ENCODE measurements at regions not wholly inside any gene's neighbourhood (a gene's known extent, or its start where the extent isn't known, plus 50 kb on each side); places are given as distances from the start of the nearest gene placed in this dataset.
A peak's percentile ranks its signal among the peaks of the same experiment; 100 is the strongest.

DNA sequence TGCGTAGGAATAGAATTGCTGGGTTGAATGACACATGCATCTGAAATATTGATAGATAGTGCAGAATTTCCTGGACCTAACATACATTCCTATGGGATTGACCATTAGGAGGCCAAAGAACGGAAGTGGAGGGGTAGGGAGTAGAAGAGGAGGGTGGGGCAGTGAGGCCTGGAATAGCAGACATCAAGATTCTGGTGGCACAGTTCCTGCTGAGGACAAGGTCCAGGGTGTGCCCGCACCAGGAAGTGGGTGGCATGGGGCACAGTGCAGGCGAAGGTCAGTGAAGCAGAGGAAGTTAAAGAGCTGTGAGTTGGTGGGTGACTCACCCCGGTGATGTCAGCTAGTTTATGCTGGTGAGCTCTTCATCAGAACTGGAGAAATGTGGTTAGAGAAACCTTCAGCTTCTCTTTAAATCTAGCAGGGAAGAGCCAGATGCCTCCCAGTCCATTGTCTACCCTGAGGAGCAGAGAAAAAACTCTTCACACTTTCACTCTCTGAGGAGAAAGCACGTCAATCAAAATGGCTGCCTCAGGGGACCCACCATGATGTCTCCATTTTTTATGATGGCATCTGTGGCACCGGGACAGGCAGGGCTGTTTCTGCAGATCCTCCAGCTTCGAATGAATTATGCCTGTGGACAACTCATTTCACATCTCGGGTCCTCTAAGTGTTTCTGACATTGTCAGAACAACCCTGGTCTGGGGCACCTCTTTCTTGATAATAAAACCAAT, 55.9 kb upstream of the CTLA4 start:
- Mint-ChIP-seq H3K9me3 (no peaks in the 10 kb centered on the region), H3K27ac (peak overlapping the region; percentile 81 to 89), H3K4me3 (peak overlapping the region; percentile 60), H3K27me3 (ENCODE audit: low read depth in 2 of 2) (peaks cover 10 to 16% of the 10 kb centered on the region in 2 donors), H3K36me3 (no peaks in the 10 kb centered on the region), H3K4me1 (peaks cover 23 to 33% of the 10 kb centered on the region in 2 donors)
- H3K27me3 ChIP-seq (ENCODE audit: control insufficient read depth, insufficient read depth, low read length): no peaks in the 10 kb centered on the region
- intact Hi-C loops (cut with micrococcal nuclease): loop anchor here (1.0 to 5.0 kb wide), 2 partner anchors 29 to 104 kb away; partner anchors contain the start of gene CD28
- TF ChIP-seq, protein P1, sequence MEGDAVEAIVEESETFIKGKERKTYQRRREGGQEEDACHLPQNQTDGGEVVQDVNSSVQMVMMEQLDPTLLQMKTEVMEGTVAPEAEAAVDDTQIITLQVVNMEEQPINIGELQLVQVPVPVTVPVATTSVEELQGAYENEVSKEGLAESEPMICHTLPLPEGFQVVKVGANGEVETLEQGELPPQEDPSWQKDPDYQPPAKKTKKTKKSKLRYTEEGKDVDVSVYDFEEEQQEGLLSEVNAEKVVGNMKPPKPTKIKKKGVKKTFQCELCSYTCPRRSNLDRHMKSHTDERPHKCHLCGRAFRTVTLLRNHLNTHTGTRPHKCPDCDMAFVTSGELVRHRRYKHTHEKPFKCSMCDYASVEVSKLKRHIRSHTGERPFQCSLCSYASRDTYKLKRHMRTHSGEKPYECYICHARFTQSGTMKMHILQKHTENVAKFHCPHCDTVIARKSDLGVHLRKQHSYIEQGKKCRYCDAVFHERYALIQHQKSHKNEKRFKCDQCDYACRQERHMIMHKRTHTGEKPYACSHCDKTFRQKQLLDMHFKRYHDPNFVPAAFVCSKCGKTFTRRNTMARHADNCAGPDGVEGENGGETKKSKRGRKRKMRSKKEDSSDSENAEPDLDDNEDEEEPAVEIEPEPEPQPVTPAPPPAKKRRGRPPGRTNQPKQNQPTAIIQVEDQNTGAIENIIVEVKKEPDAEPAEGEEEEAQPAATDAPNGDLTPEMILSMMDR (IDR thresholded peaks at IDR 0.05): no peak
- H3K9me3 ChIP-seq (ENCODE audit: control insufficient read depth, insufficient read depth, low read length): no peaks in the 10 kb centered on the region
- H3K36me3 ChIP-seq (ENCODE audit: control insufficient read depth, insufficient read depth, low read length): no peaks in the 10 kb centered on the region
- DNase-seq (peak; percentile 59 to 67), ATAC-seq (peak; percentile 87 to 93 (median 88))
- H3K4me1 ChIP-seq (ENCODE audit: control insufficient read depth, insufficient read depth, low read length): peaks cover 19% of the 10 kb centered on the region
- WGBS (ENCODE audit: insufficient coverage): 42% methylated on average over 9 of the region's 9 CpGs
- no peak overlapping the region for H3K4me3 ChIP-seq (ENCODE audit: low read length)
- peak overlapping the region; percentile 72 for H3K27ac ChIP-seq (ENCODE audit: low read length)

DNA sequence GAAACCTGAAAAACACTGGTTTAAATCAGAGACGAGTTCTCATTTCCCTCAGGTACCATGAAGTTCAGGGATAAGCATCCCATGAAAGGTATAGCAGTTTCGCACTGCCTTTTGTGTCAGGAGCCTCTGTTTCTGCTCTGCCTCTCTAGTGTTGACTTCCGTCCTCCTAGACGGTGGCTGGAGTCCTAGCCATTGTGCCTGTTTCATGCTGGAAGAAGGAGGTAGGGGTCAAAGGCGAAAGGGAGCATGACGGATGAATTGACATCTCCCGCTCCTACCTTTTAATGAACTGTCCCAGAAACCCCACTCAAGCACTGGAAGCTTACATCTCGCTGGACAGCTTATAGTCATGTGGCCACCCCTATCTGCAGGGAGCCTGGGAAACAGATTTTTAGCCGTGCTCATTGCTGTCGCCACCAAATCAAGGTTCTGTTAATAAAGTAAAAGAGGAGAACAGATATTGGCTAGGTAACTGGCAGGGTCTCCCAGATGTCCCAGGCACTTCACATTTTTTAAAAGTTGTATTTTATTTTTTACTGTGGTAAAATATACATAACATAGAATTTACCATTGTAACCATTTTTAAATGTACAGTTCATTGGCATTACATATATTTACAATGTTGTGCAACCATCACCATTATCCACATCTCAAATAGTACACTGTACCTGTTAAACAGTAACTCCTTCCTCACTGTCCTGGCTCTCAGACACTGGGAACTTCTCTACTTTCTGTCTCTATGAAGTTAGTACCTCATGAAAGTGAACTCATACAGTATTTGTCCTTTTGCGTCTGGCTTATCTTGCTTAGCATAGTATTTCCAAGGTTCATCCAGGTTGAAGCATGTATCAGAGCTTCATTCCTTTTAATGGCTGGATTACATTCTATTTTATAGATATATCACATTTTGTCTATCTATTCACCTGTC, 55.0 kb upstream of the CTLA4 start:
- peaks cover 10 to 23% of the 10 kb centered on the region in 2 donors for H3K27me3 Mint-ChIP-seq (ENCODE audit: low read depth in 2 of 2)
- no peak for DNase-seq
- no peaks in the 10 kb centered on the region for H3K36me3 Mint-ChIP-seq
- intact Hi-C loops (cut with micrococcal nuclease): loop anchor here (5.0 kb wide), 1 partner anchor 105 kb away; the partner anchor contains the start of gene CD28
- 87% methylated on average over 11 of the region's 11 CpGs for WGBS (ENCODE audit: insufficient coverage)
- peak overlapping the region; percentile 60 for H3K4me3 Mint-ChIP-seq
- no peak for ATAC-seq
- Histone ChIP-seq H3K27ac (ENCODE audit: low read length) (peak overlapping the region; percentile 72), H3K27me3 (ENCODE audit: control insufficient read depth, insufficient read depth, low read length) (no peaks in the 10 kb centered on the region), H3K4me1 (ENCODE audit: control insufficient read depth, insufficient read depth, low read length) (peaks cover 19% of the 10 kb centered on the region), H3K4me3 (ENCODE audit: low read length) (no peak overlapping the region), H3K36me3 (ENCODE audit: control insufficient read depth, insufficient read depth, low read length) (no peaks in the 10 kb centered on the region), H3K9me3 (ENCODE audit: control insufficient read depth, insufficient read depth, low read length) (no peaks in the 10 kb centered on the region)
- TF ChIP-seq, protein P1 (IDR thresholded peaks at IDR 0.05): no peak
- H3K9me3 Mint-ChIP-seq: no peaks in the 10 kb centered on the region
- H3K4me1 Mint-ChIP-seq: peaks cover 23 to 33% of the 10 kb centered on the region in 2 donors
- peak overlapping the region; percentile 81 to 89 for H3K27ac Mint-ChIP-seq

DNA sequence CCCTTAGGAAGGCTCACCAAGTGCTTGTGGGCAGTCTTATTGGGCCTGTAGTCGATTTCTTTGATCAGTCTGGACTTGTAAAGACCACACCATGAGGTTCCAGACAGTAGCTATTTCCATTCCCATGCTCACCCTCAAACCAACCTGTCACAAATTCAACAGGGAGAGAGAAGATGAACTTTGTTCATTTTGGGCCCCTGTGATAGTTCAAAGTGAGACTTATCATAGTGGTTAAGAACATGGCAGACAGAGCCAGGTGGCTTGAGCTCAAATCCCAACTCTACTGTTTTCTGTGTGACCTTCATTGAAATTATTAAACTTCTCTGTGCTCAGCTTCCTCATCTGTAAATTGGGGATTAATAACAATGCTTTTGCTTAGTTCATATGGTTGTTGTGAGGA, 53.9 kb upstream of the CTLA4 start:
- H3K4me1 Mint-ChIP-seq: peaks cover 23 to 33% of the 10 kb centered on the region in 2 donors
- peaks cover 10 to 23% of the 10 kb centered on the region in 2 donors for H3K27me3 Mint-ChIP-seq (ENCODE audit: low read depth in 2 of 2)
- H3K4me3 Mint-ChIP-seq: no peak overlapping the region
- TF ChIP-seq, protein P1 (IDR thresholded peaks at IDR 0.05): no peak
- ATAC-seq (no peak), DNase-seq (no peak)
- Histone ChIP-seq H3K27me3 (ENCODE audit: control insufficient read depth, insufficient read depth, low read length) (no peaks in the 10 kb centered on the region), H3K27ac (ENCODE audit: low read length) (no peak overlapping the region), H3K9me3 (ENCODE audit: control insufficient read depth, insufficient read depth, low read length) (no peaks in the 10 kb centered on the region), H3K36me3 (ENCODE audit: control insufficient read depth, insufficient read depth, low read length) (no peaks in the 10 kb centered on the region), H3K4me3 (ENCODE audit: low read length) (no peak overlapping the region), H3K4me1 (ENCODE audit: control insufficient read depth, insufficient read depth, low read length) (peaks cover 19% of the 10 kb centered on the region)
- intact Hi-C loops (cut with micrococcal nuclease): loop anchor here (5.0 kb wide), 1 partner anchor 106 kb away; the partner anchor contains the start of gene CD28
- H3K36me3 Mint-ChIP-seq: no peaks in the 10 kb centered on the region
- H3K27ac Mint-ChIP-seq: no peak overlapping the region
- 56% methylated on average over 1 of the region's 1 CpG for WGBS (ENCODE audit: insufficient coverage)
- H3K9me3 Mint-ChIP-seq: no peaks in the 10 kb centered on the region

Measured in natural killer cell (primary cell).